HFFc6 (cell line): ENCODE measurements at regions not wholly inside any gene's neighbourhood (a gene's known extent, or its start where the extent isn't known, plus 50 kb on each side); places are given as distances from the start of the nearest gene placed in this dataset.
A peak's percentile ranks its signal among the peaks of the same experiment; 100 is the strongest.

ENCODE experiments used
- DNase-seq: peaks from one replicate; pipeline ENCODE4 v3.0.0-alpha.2; 2018
- H3K27ac Mint-ChIP-seq: 2 replicates; pipeline ENCODE4 v1.8.0; 2020; ENCODE audit warnings: mild to moderate bottlenecking, mixed read lengths
- H3K27me3 Mint-ChIP-seq: 2 replicates; pipeline ENCODE4 v1.8.0; 2021; ENCODE audit warnings: mild to moderate bottlenecking, moderate library complexity, mixed read lengths; ENCODE audit not compliant: insufficient read depth
- H3K36me3 Mint-ChIP-seq: 2 replicates; pipeline ENCODE4 v1.8.0; 2021; ENCODE audit warnings: low read depth, mixed read lengths
- H3K4me1 Mint-ChIP-seq: 2 replicates; pipeline ENCODE4 v1.8.0; 2020; ENCODE audit warnings: low read depth, mixed read lengths
- H3K4me3 Mint-ChIP-seq: 2 replicates; pipeline ENCODE4 v1.8.0; 2020; ENCODE audit warnings: mild to moderate bottlenecking, moderate library complexity, mixed read lengths
- H3K9me3 Mint-ChIP-seq: 2 replicates; pipeline ENCODE4 v1.8.0; 2020; ENCODE audit warnings: mild to moderate bottlenecking, mixed read lengths
- TF ChIP-seq, protein P1 (sequence below): fragments of 200-600 bp; sonication (generic); IDR thresholded peaks from 2 replicates; pipeline ENCODE4 v1.5.0; 2021; ENCODE audit warnings: antibody characterized with exemption, mild to moderate bottlenecking

DNA sequence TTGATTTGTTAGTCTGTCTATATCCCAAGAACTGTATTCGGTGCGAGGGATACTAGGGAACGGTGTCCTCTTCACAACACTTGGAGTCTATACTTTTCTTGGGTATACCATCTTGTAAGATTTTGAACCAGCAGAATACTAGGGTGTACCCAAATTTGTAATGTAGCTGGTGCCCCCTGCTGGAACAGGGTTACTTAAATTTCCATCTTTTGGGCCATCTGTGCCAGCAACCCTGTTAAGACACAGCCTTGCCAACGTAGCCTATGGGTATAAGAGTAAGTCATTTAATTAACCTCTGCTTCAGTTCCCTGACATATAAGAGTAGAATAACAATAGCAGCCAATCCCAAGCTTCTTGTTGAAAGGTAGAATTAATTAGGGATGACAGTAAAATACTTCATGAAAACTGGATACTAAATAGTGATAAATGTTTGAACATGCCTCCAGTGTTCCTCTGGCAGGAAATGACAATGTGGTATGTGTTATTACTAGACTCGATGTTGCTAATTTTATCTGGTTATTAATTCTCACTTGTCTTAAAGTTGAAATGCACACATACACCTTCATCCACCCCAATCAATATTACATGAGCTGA lies 607.6 kb downstream of the FGF9 start:
- Mint-ChIP-seq H3K4me3 (no peak overlapping the region), H3K4me1 (no peaks in the 10 kb centered on the region), H3K27ac (no peak overlapping the region), H3K27me3 (peaks cover 2% of the 10 kb centered on the region; the same call in 1 of the 2 replicates), H3K36me3 (no peaks in the 10 kb centered on the region), H3K9me3 (peaks cover 46% of the 10 kb centered on the region)
- TF ChIP-seq, protein P1, sequence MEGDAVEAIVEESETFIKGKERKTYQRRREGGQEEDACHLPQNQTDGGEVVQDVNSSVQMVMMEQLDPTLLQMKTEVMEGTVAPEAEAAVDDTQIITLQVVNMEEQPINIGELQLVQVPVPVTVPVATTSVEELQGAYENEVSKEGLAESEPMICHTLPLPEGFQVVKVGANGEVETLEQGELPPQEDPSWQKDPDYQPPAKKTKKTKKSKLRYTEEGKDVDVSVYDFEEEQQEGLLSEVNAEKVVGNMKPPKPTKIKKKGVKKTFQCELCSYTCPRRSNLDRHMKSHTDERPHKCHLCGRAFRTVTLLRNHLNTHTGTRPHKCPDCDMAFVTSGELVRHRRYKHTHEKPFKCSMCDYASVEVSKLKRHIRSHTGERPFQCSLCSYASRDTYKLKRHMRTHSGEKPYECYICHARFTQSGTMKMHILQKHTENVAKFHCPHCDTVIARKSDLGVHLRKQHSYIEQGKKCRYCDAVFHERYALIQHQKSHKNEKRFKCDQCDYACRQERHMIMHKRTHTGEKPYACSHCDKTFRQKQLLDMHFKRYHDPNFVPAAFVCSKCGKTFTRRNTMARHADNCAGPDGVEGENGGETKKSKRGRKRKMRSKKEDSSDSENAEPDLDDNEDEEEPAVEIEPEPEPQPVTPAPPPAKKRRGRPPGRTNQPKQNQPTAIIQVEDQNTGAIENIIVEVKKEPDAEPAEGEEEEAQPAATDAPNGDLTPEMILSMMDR = peak; percentile 49
- DNase-seq = no peak

DNA sequence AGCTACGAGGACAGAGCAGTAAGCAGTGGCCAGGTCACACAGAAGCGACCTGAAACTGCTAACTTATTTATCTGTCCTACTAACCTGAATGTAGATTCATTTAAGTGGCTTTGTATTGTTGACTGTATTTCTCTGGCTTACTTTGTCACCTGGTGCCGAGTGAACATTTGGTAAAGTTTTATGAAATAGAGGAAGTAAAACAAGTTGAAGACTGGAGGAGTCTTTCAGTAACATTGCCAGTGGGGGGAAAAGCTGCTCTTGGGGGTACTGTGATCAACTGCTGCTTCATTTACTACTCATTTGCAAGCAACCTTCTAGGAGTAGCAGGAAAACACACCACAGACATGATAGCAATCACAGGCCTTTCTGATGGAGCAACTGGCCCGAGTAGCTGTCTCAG lies 615.0 kb downstream of the FGF9 start:
- H3K9me3 Mint-ChIP-seq = peaks cover 58% of the 10 kb centered on the region
- no peaks in the 10 kb centered on the region for H3K27me3 Mint-ChIP-seq
- H3K36me3 Mint-ChIP-seq = no peaks in the 10 kb centered on the region
- no peaks in the 10 kb centered on the region for H3K4me1 Mint-ChIP-seq
- DNase-seq = no peak
- TF ChIP-seq, protein P1 = no peak
- no peak overlapping the region for H3K27ac Mint-ChIP-seq
- no peak overlapping the region for H3K4me3 Mint-ChIP-seq

DNA sequence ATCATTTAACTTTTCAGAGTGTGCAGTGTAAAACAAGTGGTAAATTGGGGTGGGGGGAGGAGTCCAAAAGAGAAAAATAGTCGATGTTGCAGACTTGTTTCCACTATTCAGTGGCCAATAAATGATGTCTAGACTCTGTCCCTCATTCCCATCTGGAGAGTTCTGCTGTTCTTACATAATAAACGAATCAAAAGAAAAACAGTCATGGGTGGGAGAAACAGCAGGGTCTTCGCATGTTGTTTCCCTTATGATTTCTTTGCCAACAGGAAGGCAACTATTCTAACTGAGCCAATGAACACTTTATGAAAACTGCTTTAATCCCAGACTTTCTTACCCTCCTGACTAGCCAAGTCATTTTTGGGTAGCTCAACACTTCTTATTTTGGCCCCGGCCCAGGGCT lies 615.5 kb downstream of the FGF9 start:
- no peaks in the 10 kb centered on the region for H3K36me3 Mint-ChIP-seq
- H3K4me1 Mint-ChIP-seq = no peaks in the 10 kb centered on the region
- TF ChIP-seq, protein P1 = no peak
- no peak overlapping the region for H3K27ac Mint-ChIP-seq
- no peak for DNase-seq
- no peak overlapping the region for H3K4me3 Mint-ChIP-seq
- no peaks in the 10 kb centered on the region for H3K27me3 Mint-ChIP-seq
- H3K9me3 Mint-ChIP-seq = peaks cover 62% of the 10 kb centered on the region

DNA sequence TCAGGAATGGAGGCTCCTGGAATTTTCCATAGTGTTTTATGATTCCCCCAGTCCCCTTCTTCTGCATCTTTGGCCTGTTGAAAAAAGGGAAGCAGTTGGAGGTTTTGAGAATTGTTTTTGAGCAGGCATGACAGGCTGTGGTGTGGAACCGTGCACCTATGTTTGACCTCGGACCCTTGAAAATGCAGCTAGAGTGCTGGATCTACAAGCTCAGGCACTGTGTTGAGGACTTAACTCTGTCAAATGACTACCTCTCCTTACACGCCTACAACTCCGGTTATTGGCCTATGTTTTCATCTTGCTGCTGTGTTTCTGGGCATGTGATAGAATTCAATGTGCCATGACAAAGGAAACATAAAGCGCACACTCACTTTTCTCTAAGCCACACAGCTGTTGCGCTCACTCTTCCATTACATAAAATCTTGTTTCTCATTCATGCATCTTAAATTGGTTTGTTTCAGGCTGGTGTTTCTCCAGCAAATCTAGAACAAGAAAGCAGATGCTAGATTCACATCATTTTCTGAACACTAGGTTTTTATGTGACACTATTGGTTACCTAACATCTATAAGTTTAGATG lies 616.6 kb downstream of the FGF9 start:
- Mint-ChIP-seq H3K9me3 (peaks cover 67% of the 10 kb centered on the region), H3K27me3 (no peaks in the 10 kb centered on the region), H3K4me1 (no peaks in the 10 kb centered on the region), H3K4me3 (no peak overlapping the region), H3K27ac (no peak overlapping the region), H3K36me3 (no peaks in the 10 kb centered on the region)
- no peak for DNase-seq
- TF ChIP-seq, protein P1 = no peak

DNA sequence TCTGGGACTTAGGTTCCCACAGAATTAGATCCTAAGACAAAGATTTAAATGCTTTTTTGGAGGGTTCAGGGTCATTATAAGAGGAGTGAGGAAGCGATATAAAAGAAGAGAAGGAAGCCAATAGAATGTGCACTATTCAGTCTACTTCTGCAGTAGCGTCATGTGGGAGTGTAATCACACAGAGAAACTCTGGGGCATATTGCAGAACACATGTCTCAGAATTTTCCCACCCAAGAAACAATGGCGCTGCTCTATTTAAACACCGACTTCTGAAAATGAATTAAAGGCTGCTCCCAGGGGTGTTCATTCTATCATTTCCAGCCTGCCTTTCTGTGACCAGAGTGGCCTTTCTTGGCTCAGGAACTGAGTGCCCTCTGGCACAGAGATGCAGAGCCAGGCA lies 617.6 kb downstream of the FGF9 start:
- Mint-ChIP-seq H3K27me3 (no peaks in the 10 kb centered on the region), H3K36me3 (no peaks in the 10 kb centered on the region), H3K4me3 (no peak overlapping the region), H3K27ac (no peak overlapping the region), H3K4me1 (no peaks in the 10 kb centered on the region), H3K9me3 (peaks cover 67% of the 10 kb centered on the region)
- TF ChIP-seq, protein P1 = no peak
- DNase-seq = no peak
